Heart right ventricle (tissue), 16 donors: ENCODE measurements at regions not wholly inside any gene's neighbourhood (a gene's known extent, or its start where the extent isn't known, plus 50 kb on each side); places are given as distances from the start of the nearest gene placed in this dataset.

ENCODE experiments used
- ATAC-seq, 8 donors: fragments of 200-7000 bp; cut with Tn5 transposase; one replicate each; pipeline ENCODE4 v1.9.1; 2020; ENCODE audit warnings: mild to moderate bottlenecking in 8 of 8, moderate library complexity in 8 of 8, moderate number of reproducible peaks in 1 of 8
- DNase-seq, 2 donors: peaks; one replicate each; pipeline ENCODE4 v3.0.0-alpha.2; 2020
- H3K27ac ChIP-seq, 10 donors: fragments of 200-600 bp; sonication (generic) in 2 of 10; one replicate each; pipeline versions ENCODE4 v1.5.0 to v1.8.0; 2020 to 2022; ENCODE audit warnings: mild to moderate bottlenecking in 3 of 10
- H3K27me3 ChIP-seq, 7 donors: fragments of 200-600 bp; one replicate each; pipeline ENCODE4 v1.8.0; 2021 to 2022; ENCODE audit warnings: mild to moderate bottlenecking in 2 of 7
- H3K36me3 ChIP-seq, 9 donors: fragments of 200-600 bp; sonication (generic) in 1 of 9; one replicate each; pipeline versions ENCODE4 v1.5.0 to v1.8.0; 2020 to 2022; ENCODE audit warnings: mild to moderate bottlenecking in 2 of 9
- H3K4me1 ChIP-seq, 9 donors: fragments of 200-600 bp; sonication (generic) in 1 of 9; one replicate each; pipeline versions ENCODE4 v1.5.0 to v1.8.0; 2020 to 2022; ENCODE audit warnings: mild to moderate bottlenecking in 4 of 9
- H3K4me3 ChIP-seq, 10 donors: fragments of 200-600 bp; sonication (generic) in 2 of 10; one replicate each; pipeline versions ENCODE4 v1.5.0 to v1.8.0; 2020 to 2022; ENCODE audit warnings: mild to moderate bottlenecking in 7 of 10, moderate library complexity in 2 of 10
- H3K9me3 ChIP-seq, 11 donors: fragments of 200-600 bp in 10 of 11; sonication (generic) in 2 of 11; one replicate each; pipeline versions ENCODE4 v1.5.0 to v1.8.0; 2013 to 2022; ENCODE audit warnings: mild to moderate bottlenecking in 2 of 11, control low read depth in 1 of 11, moderate library complexity in 1 of 11
- WGBS, 2 donors: extraction: QIAGEN DNeasy Blood & Tissue Kit; methylation state at CpG; one replicate each; pipeline ENCODE4 v1.1.7; 2013; ENCODE audit warnings: inconsistent platforms in 1 of 2; 5-methylcytosine and 5-hydroxymethylcytosine counted together
- intact Hi-C, 10 donors: fragments of 100-400 bp; cut with DNase I; formaldehyde crosslinking; loops; one replicate each; pipeline versions ENCODE4 v1.11.1 to v1.14.2; 2022
- TF ChIP-seq, protein P1 (sequence below), 9 donors: fragments of 200-600 bp; sonication (generic) in 2 of 9; IDR thresholded peaks; one replicate each; pipeline versions ENCODE4 v1.5.0 to v1.8.0; 2021 to 2022; ENCODE audit warnings: antibody characterized with exemption in 9 of 9, mild to moderate bottlenecking in 5 of 9, moderate library complexity in 1 of 9
- donor health status: Arrhythmogenic right ventricular cardiomyopathy.
- donor health status: ischemic (EF 13 %, LVEDD 7.1; RV severe dilation, severe dysfunction).
- donor health status: healthy with polysubstance abuse.
- donor health status: DM: no; HTN: yes; CAD: no.
- donor health status: DM: no; HTN: no; CAD: no.
- donor health status: ischemic (EF 25% LVEDD 6.9; RV normal size, moderate dysfunction).
- donor health status: ischemic (EF 25% LVEDD 5.7; RV mildly dilated, moderate dysfunction).
- donor health status: healthy.
- donor health status: DM: yes; HTN: yes; CAD: no.
- donor health status: Ischemic cardiomyopathy.
- donor health status: ischemic (EF 35%, LVEDD 5.7; RV mildly dilated, moderate dysfunction).
- donor health status: nonischemic (EF 11% LVEDD 7.7; RV severe dilation, severe dysfunction).
- donor health status: DM: yes; HTN: yes; CAD: no.
- donor health status: PGD.
- donor health status: ischemic (EF 29% LVEDD 5.4; RV normal size, mild dysfunction).
- donor health status: nonischemic (EF 23%, LVEDD 6.1; RV moderate dilation, normal function).

DNA sequence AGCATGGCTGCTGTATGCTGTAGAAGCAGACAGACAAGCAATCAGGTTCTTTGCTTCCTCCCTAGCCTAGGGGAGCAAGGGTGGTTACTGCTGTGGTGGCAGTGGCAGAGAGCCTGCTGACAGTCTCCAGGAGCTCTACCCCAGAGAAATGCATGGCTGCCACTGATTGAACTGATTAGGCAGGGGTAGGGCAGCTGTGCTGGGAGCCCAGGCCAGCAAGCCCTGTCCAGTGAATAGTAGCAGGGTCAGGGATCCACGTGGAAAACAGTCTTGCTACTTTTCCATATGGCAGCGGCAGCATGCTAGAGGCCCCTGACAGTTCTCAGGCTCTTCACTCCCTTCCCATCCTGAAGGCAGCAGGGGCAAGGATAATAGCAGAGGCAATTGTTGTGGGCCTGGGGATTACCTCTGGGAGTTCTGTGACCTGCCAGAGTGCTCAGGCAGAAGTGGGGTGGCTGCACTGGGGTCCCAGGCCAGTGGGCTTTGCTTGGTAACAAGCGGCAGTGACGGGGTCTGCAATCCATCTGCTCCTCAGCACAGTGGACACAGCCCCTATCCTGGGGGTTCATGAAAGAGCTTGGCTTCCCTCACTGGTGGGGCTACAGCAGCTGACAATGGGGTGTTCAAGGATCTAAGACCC is 558.8 kb upstream of the GHITM start:
- TF ChIP-seq, protein P1, sequence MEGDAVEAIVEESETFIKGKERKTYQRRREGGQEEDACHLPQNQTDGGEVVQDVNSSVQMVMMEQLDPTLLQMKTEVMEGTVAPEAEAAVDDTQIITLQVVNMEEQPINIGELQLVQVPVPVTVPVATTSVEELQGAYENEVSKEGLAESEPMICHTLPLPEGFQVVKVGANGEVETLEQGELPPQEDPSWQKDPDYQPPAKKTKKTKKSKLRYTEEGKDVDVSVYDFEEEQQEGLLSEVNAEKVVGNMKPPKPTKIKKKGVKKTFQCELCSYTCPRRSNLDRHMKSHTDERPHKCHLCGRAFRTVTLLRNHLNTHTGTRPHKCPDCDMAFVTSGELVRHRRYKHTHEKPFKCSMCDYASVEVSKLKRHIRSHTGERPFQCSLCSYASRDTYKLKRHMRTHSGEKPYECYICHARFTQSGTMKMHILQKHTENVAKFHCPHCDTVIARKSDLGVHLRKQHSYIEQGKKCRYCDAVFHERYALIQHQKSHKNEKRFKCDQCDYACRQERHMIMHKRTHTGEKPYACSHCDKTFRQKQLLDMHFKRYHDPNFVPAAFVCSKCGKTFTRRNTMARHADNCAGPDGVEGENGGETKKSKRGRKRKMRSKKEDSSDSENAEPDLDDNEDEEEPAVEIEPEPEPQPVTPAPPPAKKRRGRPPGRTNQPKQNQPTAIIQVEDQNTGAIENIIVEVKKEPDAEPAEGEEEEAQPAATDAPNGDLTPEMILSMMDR (IDR thresholded peaks at IDR 0.05) = no peak
- DNase-seq (no peak), ATAC-seq (no peak)
- 84 to 90% methylated on average over 4 of the region's 4 CpGs for WGBS, 2 donors
- Histone ChIP-seq H3K9me3 (peaks cover 0 to 34% (median 10%) of the 10 kb centered on the region in 11 donors), H3K36me3 (no peaks in the 10 kb centered on the region), H3K27me3 (no peaks in the 10 kb centered on the region), H3K4me1 (no peaks in the 10 kb centered on the region), H3K4me3 (no peak overlapping the region), H3K27ac (no peak overlapping the region)
- intact Hi-C loops = no loop called here

DNA sequence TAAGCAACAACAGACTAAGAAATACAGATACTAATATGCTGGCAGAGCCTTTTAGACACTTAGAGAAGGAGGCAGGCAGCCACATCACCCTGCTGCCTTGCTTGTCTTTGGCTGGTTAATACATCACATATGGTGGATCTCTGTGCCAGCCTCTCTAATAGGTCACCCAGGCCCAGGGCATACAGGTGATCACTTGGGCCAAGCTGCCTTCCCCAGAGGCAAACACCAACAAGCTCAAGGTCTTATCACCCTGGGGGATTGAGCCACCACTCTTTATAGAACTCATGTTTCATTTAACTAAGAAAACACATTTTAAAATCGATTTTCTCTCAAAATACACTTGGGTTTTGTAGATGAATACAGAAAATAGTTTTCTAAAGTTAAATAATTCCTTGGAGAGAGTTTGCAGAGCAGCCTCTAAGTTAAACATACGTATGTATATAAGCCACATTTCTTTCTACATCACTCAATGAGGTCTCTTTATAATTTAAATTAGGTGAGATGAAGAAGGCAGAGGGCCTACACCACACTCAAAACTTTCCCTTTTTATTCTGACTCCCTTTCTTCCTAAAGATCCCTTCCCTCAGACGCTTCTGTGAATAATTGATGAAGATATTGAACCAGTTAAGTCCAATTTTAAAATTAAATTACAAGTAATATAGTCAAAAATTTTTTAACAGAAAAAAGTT is 556.8 kb upstream of the GHITM start:
- Histone ChIP-seq H3K4me3 (no peak overlapping the region), H3K9me3 (peaks cover 0 to 15% (median 3%) of the 10 kb centered on the region in 11 donors), H3K27me3 (no peaks in the 10 kb centered on the region), H3K27ac (no peak overlapping the region), H3K4me1 (no peaks in the 10 kb centered on the region), H3K36me3 (no peaks in the 10 kb centered on the region)
- intact Hi-C loops = no loop called here
- TF ChIP-seq, protein P1 (IDR thresholded peaks at IDR 0.05) = no peak
- ATAC-seq (no peak), DNase-seq (no peak)
- WGBS, 2 donors = 76 to 79% methylated on average over 3 of the region's 3 CpGs

DNA sequence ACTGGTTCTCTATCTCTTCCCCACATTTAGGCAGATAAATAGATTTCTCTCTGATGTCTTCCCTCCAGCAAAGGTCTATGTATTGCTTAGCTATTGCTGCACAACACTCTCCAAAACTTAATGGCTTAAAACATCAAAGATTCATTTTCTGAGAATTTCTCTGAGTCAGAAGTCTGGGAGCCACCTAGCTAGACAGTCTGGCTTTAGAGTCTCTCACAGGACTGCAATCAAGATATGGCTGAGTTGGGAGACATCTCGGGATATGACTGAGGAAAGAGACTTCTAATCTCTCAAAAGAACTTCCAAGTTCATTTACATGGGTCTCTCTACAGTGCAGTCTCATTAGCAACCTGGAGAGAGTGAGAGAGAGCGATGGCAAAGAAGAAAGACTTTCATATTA is 553.6 kb upstream of the GHITM start:
- WGBS, 2 donors = 78 to 83% methylated on average over 2 of the region's 2 CpGs
- Histone ChIP-seq H3K4me1 (no peaks in the 10 kb centered on the region), H3K9me3 (peaks cover 0 to 5% (median 0%) of the 10 kb centered on the region in 11 donors), H3K36me3 (no peaks in the 10 kb centered on the region), H3K27me3 (no peaks in the 10 kb centered on the region), H3K4me3 (no peak overlapping the region), H3K27ac (no peak overlapping the region)
- intact Hi-C loops = no loop called here
- TF ChIP-seq, protein P1 (IDR thresholded peaks at IDR 0.05) = no peak
- no peak for ATAC-seq
- DNase-seq = no peak

DNA sequence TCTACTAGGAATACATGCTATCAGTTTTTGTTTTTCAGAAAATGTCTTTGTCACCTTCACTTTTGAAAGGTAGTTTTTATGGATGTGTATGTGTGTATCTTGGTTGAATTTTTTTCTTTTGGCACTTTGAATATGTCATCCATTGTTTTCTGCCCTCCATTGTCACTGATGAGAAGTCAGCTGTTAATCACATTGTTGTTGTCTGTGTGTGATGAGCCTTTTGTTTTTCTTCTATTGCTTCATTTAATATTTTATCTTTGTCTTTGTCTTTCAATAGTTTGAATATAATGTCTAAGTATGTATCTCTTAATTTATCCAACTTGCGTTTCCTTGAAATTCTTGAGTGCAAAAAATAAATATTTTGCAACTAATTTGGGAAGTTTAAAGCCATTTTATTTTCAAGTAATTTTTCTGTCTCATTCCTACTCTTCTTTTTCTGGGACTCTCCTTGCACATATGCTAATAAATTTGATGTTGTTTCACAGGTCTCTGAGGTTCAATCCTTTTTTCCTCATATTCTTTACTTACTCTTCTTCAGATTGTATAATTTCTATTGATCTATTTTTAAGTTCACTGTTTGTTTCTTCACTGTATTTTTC is 546.9 kb upstream of the GHITM start:
- DNase-seq = no peak
- intact Hi-C loops = no loop called here

More for the DNA sequence above, 546.9 kb upstream of the GHITM start:
- ATAC-seq = no peak
- no peak overlapping the region for H3K27ac ChIP-seq
- TF ChIP-seq, protein P1 (IDR thresholded peaks at IDR 0.05) = no peak
- no peaks in the 10 kb centered on the region for H3K36me3 ChIP-seq
- no peak overlapping the region for H3K4me3 ChIP-seq
- no peaks in the 10 kb centered on the region for H3K27me3 ChIP-seq
- peaks cover 0 to 44% (median 17%) of the 10 kb centered on the region in 11 donors for H3K9me3 ChIP-seq
- no peaks in the 10 kb centered on the region for H3K4me1 ChIP-seq
- 92 to 98% methylated on average over 1 of the region's 1 CpG for WGBS, 2 donors
